Glutamatergic neuron (in vitro differentiated cells): ENCODE measurements at regions not wholly inside any gene's neighbourhood (a gene's known extent, or its start where the extent isn't known, plus 50 kb on each side); places are given as distances from the start of the nearest gene placed in this dataset.

Source experiments
- DNase-seq: peaks from one replicate; pipeline ENCODE4 v3.0.0; 2022
- H3K27ac Mint-ChIP-seq: one replicate; pipeline ENCODE4 v1.8.0; 2020; ENCODE audit warnings: mild to moderate bottlenecking, mixed read lengths, inconsistent platforms; ENCODE audit not compliant: unreplicated experiment
- H3K27me3 Mint-ChIP-seq: one replicate; pipeline ENCODE4 v1.8.0; 2020; ENCODE audit warnings: mild to moderate bottlenecking, moderate library complexity, mixed read lengths, inconsistent platforms; ENCODE audit not compliant: unreplicated experiment
- H3K36me3 Mint-ChIP-seq: one replicate; pipeline ENCODE4 v1.8.0; 2020; ENCODE audit warnings: mild to moderate bottlenecking, mixed read lengths, inconsistent platforms; ENCODE audit not compliant: unreplicated experiment
- H3K4me1 Mint-ChIP-seq: one replicate; pipeline ENCODE4 v1.8.0; 2020; ENCODE audit warnings: mild to moderate bottlenecking, low read depth, mixed read lengths, inconsistent platforms; ENCODE audit not compliant: unreplicated experiment
- H3K4me3 Mint-ChIP-seq: one replicate; pipeline ENCODE4 v1.8.0; 2020; ENCODE audit warnings: mild to moderate bottlenecking, mixed read lengths, inconsistent platforms; ENCODE audit not compliant: unreplicated experiment
- H3K9me3 Mint-ChIP-seq: one replicate; pipeline ENCODE4 v1.8.0; 2020; ENCODE audit warnings: mild to moderate bottlenecking, moderate library complexity, mixed read lengths, inconsistent platforms; ENCODE audit not compliant: unreplicated experiment
- CTCF ChIP-seq: fragments of 200-600 bp; sonication (generic); IDR thresholded peaks from one replicate; pipeline ENCODE4 v1.5.0; 2021; ENCODE audit not compliant: partially characterized antibody, unreplicated experiment

GRCh38 chr2:226660526-226660925 lies 139.1 kb downstream of the IRS1 start:
- Mint-ChIP-seq H3K27me3 (no peaks in the 10 kb centered on the region), H3K4me3 (no peak overlapping the region), H3K27ac (no peak overlapping the region), H3K36me3 (no peaks in the 10 kb centered on the region), H3K4me1 (no peaks in the 10 kb centered on the region), H3K9me3 (peaks cover 2% of the 10 kb centered on the region)
- TF ChIP-seq CTCF = no peak
- no peak for DNase-seq

- no peak overlapping the region for H3K27ac Mint-ChIP-seq
- H3K9me3 Mint-ChIP-seq = peaks cover 2% of the 10 kb centered on the region
- DNase-seq = no peak
- H3K36me3 Mint-ChIP-seq = no peaks in the 10 kb centered on the region
- no peaks in the 10 kb centered on the region for H3K4me1 Mint-ChIP-seq
- H3K4me3 Mint-ChIP-seq = no peak overlapping the region
- H3K27me3 Mint-ChIP-seq = no peaks in the 10 kb centered on the region
- TF ChIP-seq CTCF = no peak
These were observed 139.5 kb downstream of the IRS1 start for GRCh38 chr2:226660124-226660523.

- no peak for TF ChIP-seq CTCF
- H3K36me3 Mint-ChIP-seq = no peaks in the 10 kb centered on the region
- no peak for DNase-seq
- no peak overlapping the region for H3K27ac Mint-ChIP-seq
- H3K27me3 Mint-ChIP-seq = no peaks in the 10 kb centered on the region
- peaks cover 2% of the 10 kb centered on the region for H3K9me3 Mint-ChIP-seq
- H3K4me3 Mint-ChIP-seq = no peak overlapping the region
- no peaks in the 10 kb centered on the region for H3K4me1 Mint-ChIP-seq
These were observed 140.2 kb downstream of the IRS1 start for GRCh38 chr2:226659410-226659809.

GRCh38 chr2:226658555-226658954 lies 141.1 kb downstream of the IRS1 start:
- Mint-ChIP-seq H3K36me3 (no peaks in the 10 kb centered on the region), H3K4me1 (no peaks in the 10 kb centered on the region), H3K9me3 (peaks cover 2% of the 10 kb centered on the region), H3K27me3 (no peaks in the 10 kb centered on the region), H3K4me3 (no peak overlapping the region), H3K27ac (no peak overlapping the region)
- no peak for DNase-seq
- no peak for TF ChIP-seq CTCF

- no peak for DNase-seq
- Mint-ChIP-seq H3K4me1 (no peaks in the 10 kb centered on the region), H3K4me3 (no peak overlapping the region), H3K9me3 (peaks cover 2% of the 10 kb centered on the region), H3K27ac (no peak overlapping the region), H3K36me3 (no peaks in the 10 kb centered on the region), H3K27me3 (no peaks in the 10 kb centered on the region)
- TF ChIP-seq CTCF = no peak
These were observed 142.1 kb downstream of the IRS1 start for GRCh38 chr2:226657340-226658053.
